Spleen (tissue), 11 donors: ENCODE measurements at regions not wholly inside any gene's neighbourhood (a gene's known extent, or its start where the extent isn't known, plus 50 kb on each side); places are given as distances from the start of the nearest gene placed in this dataset.
"Not testable (repeated sequence)": the region's sequence is repeated elsewhere in the genome, so short reads cannot be mapped to it uniquely, and the experiment has no call there.

ENCODE experiments used
- DNase-seq: peaks from one replicate; pipeline ENCODE4 v3.0.0-alpha.2; 2020
- H3K27ac ChIP-seq, 8 donors: fragments of 200-600 bp; sonication (generic) in 7 of 8; 1 replicate in 4 of 8; 2 replicates in 4 of 8; pipeline versions ENCODE4 v1.5.0 to v1.8.0; 2016 to 2021; ENCODE audit warnings: inconsistent platforms in 4 of 8, mild to moderate bottlenecking in 4 of 8, moderate library complexity in 1 of 8
- H3K27me3 ChIP-seq, 7 donors: fragments of 200-600 bp; sonication (generic) in 6 of 7; replicated peaks in 1 of 7; 1 replicate in 4 of 7; 2 replicates in 3 of 7; pipeline versions ENCODE4 v1.5.0 to v1.8.0; 2016 to 2021; ENCODE audit warnings: inconsistent platforms in 3 of 7, mild to moderate bottlenecking in 1 of 7
- H3K36me3 ChIP-seq, 6 donors: fragments of 200-600 bp; sonication (generic) in 5 of 6; 1 replicate in 4 of 6; 2 replicates in 2 of 6; pipeline versions ENCODE4 v1.5.0 to v1.8.0; 2016 to 2021; ENCODE audit warnings: inconsistent platforms in 2 of 6
- H3K4me1 ChIP-seq, 6 donors: fragments of 200-600 bp; sonication (generic) in 5 of 6; 1 replicate in 3 of 6; 2 replicates in 3 of 6; pipeline versions ENCODE4 v1.5.0 to v1.8.0; 2016 to 2021; ENCODE audit warnings: inconsistent platforms in 3 of 6
- H3K4me3 ChIP-seq, 8 donors: fragments of 200-600 bp; sonication (generic) in 7 of 8; 1 replicate in 4 of 8; 2 replicates in 4 of 8; pipeline versions ENCODE4 v1.5.0 to v1.8.0; 2016 to 2021; ENCODE audit warnings: inconsistent platforms in 4 of 8, mild to moderate bottlenecking in 4 of 8, moderate library complexity in 2 of 8
- H3K9me3 ChIP-seq, 8 donors: fragments of 200-600 bp; sonication (generic) in 7 of 8; 1 replicate in 4 of 8; 2 replicates in 4 of 8; pipeline versions ENCODE4 v1.5.0 to v1.8.0; 2016 to 2021; ENCODE audit warnings: inconsistent platforms in 4 of 8
- POLR2A ChIP-seq, 3 donors: fragments of 450-650 bp; IDR thresholded peaks; one replicate each; pipeline ENCODE4 v1.5.1; 2017; ENCODE audit warnings: antibody characterized with exemption in 3 of 3, mild to moderate bottlenecking in 1 of 3
- POLR2AphosphoS5 ChIP-seq, 3 donors: sonication (generic); formaldehyde crosslinking; IDR thresholded peaks; one replicate each; pipeline ENCODE4 v1.5.1; 2017; ENCODE audit warnings: antibody characterized with exemption in 3 of 3
- WGBS, 5 donors: extraction: QIAGEN DNeasy Blood & Tissue Kit in 3 of 5; methylation state at CpG; one replicate each; pipeline versions ENCODE4 v1.1.5 to v1.1.7; 2013 to 2018; 5-methylcytosine and 5-hydroxymethylcytosine counted together
- intact Hi-C: fragments of 100-400 bp; cut with DNase I; formaldehyde crosslinking; loops from one replicate; pipeline ENCODE4 v1.15.0; 2023; ENCODE audit warnings: low total_unique reads
- TF ChIP-seq, protein P1 (sequence below), 11 experiments: fragments of 200-600 bp in 7 of 11; fragments of 450-650 bp in 4 of 11; sonication (generic) in 4 of 11; IDR thresholded peaks in 8 of 11; conservative IDR thresholded peaks in 3 of 11; 1 replicate in 7 of 11; 2 replicates in 4 of 11; pipeline versions ENCODE4 v1.4.0 to v1.8.0; 2016 to 2021; ENCODE audit warnings: antibody characterized with exemption in 11 of 11, inconsistent platforms in 4 of 11, mild to moderate bottlenecking in 1 of 11
- donor health status: healthy with polysubstance abuse.
- donor health status: DM: no; HTN: no; CAD: no; lungs with moderate emphysema.
- donor health status: DM: no; HTN: no; CAD: no.
- donor health status: Bipolar disorder and iron deficiency.
- donor health status: healthy.
- donor health status: DM: no; HTN: no; CAD: no.
- donor health status: DM: yes; HTN: yes; CAD: no.

DNA sequence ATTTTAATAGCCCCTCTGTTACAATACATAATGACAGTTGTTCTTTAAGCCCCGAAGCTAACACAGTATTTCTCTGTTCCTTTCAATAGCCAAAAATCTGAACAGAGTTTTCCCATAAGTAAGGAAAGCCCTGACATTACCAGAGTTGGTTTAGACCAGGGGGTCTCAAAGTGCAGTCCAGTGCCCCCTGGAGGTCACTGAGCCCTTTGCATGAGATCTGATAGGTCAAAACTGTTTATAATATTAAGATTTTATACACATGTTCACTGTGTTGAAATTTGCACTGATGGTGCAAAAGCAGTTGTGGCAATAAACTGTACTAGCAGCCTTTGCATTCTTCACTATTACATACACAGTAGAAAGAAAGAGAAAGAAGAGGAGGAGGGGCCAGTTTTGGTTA, 177.1 kb downstream of the SPANXN3 start:
- TF ChIP-seq POLR2A (IDR thresholded peaks at IDR 0.05) (no peak), POLR2AphosphoS5 (IDR thresholded peaks at IDR 0.05) (no peak)
- TF ChIP-seq, protein P1, sequence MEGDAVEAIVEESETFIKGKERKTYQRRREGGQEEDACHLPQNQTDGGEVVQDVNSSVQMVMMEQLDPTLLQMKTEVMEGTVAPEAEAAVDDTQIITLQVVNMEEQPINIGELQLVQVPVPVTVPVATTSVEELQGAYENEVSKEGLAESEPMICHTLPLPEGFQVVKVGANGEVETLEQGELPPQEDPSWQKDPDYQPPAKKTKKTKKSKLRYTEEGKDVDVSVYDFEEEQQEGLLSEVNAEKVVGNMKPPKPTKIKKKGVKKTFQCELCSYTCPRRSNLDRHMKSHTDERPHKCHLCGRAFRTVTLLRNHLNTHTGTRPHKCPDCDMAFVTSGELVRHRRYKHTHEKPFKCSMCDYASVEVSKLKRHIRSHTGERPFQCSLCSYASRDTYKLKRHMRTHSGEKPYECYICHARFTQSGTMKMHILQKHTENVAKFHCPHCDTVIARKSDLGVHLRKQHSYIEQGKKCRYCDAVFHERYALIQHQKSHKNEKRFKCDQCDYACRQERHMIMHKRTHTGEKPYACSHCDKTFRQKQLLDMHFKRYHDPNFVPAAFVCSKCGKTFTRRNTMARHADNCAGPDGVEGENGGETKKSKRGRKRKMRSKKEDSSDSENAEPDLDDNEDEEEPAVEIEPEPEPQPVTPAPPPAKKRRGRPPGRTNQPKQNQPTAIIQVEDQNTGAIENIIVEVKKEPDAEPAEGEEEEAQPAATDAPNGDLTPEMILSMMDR (IDR thresholded peaks at IDR 0.05 in 8 of 11, conservative IDR thresholded peaks at IDR 0.05 in 3 of 11): no peak
- Histone ChIP-seq H3K27ac (no peak overlapping the region), H3K4me1 (no peaks in the 10 kb centered on the region), H3K36me3 (no peaks in the 10 kb centered on the region), H3K27me3 (no peaks in the 10 kb centered on the region), H3K4me3 (no peak overlapping the region), H3K9me3 (no peaks in the 10 kb centered on the region)
- no peak for DNase-seq
- WGBS, 5 donors: 64 to 100% (median 83%) methylated on average over 1 of the region's 1 CpG
- intact Hi-C loops: no loop called here

DNA sequence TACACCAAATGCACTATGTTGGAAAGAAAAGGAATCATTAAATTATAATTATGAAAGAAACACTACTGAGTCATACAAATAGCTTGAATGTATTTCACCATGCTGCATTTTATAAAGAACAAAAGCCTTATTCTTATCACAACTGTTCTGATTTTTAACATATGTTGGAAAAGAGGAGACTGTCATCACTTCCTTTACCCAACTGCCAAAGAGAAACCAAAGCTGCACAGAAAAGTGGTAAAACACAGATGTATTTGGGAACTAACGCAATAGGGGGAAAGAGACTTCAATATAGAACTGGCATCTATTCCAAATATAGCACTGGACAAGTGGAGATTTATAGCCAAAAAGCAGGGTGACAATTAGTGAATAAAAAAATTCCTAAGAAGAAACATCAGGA, 181.0 kb downstream of the SPANXN3 start:
- intact Hi-C loops: no loop called here
- H3K27me3 ChIP-seq: no peaks in the 10 kb centered on the region
- 58 to 91% (median 70%) methylated on average over 1 of the region's 1 CpG for WGBS, 5 donors
- no peaks in the 10 kb centered on the region for H3K36me3 ChIP-seq
- no peak overlapping the region for H3K4me3 ChIP-seq
- TF ChIP-seq POLR2A (IDR thresholded peaks at IDR 0.05) (no peak), POLR2AphosphoS5 (IDR thresholded peaks at IDR 0.05) (no peak)
- TF ChIP-seq, protein P1 (IDR thresholded peaks at IDR 0.05 in 8 of 11, conservative IDR thresholded peaks at IDR 0.05 in 3 of 11): no peak
- H3K9me3 ChIP-seq: no peaks in the 10 kb centered on the region
- no peaks in the 10 kb centered on the region for H3K4me1 ChIP-seq
- H3K27ac ChIP-seq: no peak overlapping the region
- DNase-seq: no peak

DNA sequence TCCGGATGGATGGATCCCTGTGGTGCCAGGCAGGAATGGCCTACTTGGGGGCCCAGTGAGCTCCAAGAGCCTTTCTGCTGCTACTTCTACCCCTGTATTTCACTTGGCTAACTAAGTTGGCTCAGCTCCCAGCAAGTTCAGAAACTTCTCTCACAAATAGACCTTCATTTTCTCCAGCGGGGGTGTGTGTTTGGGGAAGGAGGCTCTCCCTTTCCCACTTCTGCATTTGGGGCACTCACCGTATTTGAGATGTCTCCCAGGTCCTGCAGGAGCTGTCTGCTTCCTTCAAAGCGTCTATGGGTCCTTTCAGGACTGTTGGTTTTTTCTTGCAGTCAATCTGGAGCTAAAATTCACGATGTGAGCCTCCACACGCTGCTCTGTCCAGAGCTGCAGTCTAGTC, 197.7 kb downstream of the SPANXN3 start:
- WGBS, 5 donors: 54 to 67% (median 57%) methylated on average over 5 to 6 of the region's 6 CpGs
- intact Hi-C loops: no loop called here
- no peak for TF ChIP-seq POLR2AphosphoS5 (IDR thresholded peaks at IDR 0.05)
- TF ChIP-seq, protein P1 (IDR thresholded peaks at IDR 0.05 in 8 of 11, conservative IDR thresholded peaks at IDR 0.05 in 3 of 11): no peak
- TF ChIP-seq POLR2A (IDR thresholded peaks at IDR 0.05): no peak
- DNase-seq: no peak
- no peaks in the 10 kb centered on the region for H3K27me3 ChIP-seq
- no peaks in the 10 kb centered on the region for H3K9me3 ChIP-seq
- H3K4me3 ChIP-seq: no peak overlapping the region
- H3K36me3 ChIP-seq: no peaks in the 10 kb centered on the region
- H3K27ac ChIP-seq: no peak overlapping the region
- H3K4me1 ChIP-seq: no peaks in the 10 kb centered on the region

GRCh38 chrX:143318857-143319256, 198.4 kb downstream of the SPANXN3 start:
- DNase-seq, H3K9me3 ChIP-seq, H3K4me3 ChIP-seq, H3K4me1 ChIP-seq, H3K27ac ChIP-seq, H3K27me3 ChIP-seq, intact Hi-C loops, H3K36me3 ChIP-seq: not testable (repeated sequence)
- WGBS, 5 donors: 59 to 88% (median 82%) methylated on average over 1 to 2 of the region's 2 CpGs; no CpG with 5 or more reads in 1 of the 5 donors
